Rectal smooth muscle tissue (tissue), 1 donor: ENCODE measurements at regions not wholly inside any gene's neighbourhood (a gene's known extent, or its start where the extent isn't known, plus 50 kb on each side); places are given as distances from the start of the nearest gene placed in this dataset.

Source experiments
- H3K27ac ChIP-seq: one replicate; pipeline ENCODE4 v1.7.0; 2013; ENCODE audit warnings: low read depth, low read length, inconsistent platforms
- H3K27me3 ChIP-seq: one replicate; pipeline ENCODE4 v1.7.0; 2013; ENCODE audit warnings: low read length; ENCODE audit not compliant: control insufficient read depth, insufficient read depth
- H3K36me3 ChIP-seq: one replicate; pipeline ENCODE4 v1.7.0; 2013; ENCODE audit warnings: low read length; ENCODE audit not compliant: control insufficient read depth, insufficient read depth
- H3K4me1 ChIP-seq: one replicate; pipeline ENCODE4 v1.7.0; 2013; ENCODE audit warnings: low read length; ENCODE audit not compliant: control insufficient read depth, insufficient read depth
- H3K4me3 ChIP-seq: one replicate; pipeline ENCODE4 v1.7.0; 2013; ENCODE audit warnings: low read length
- H3K9ac ChIP-seq: one replicate; pipeline ENCODE4 v1.7.0; 2013; ENCODE audit warnings: low read length

DNA sequence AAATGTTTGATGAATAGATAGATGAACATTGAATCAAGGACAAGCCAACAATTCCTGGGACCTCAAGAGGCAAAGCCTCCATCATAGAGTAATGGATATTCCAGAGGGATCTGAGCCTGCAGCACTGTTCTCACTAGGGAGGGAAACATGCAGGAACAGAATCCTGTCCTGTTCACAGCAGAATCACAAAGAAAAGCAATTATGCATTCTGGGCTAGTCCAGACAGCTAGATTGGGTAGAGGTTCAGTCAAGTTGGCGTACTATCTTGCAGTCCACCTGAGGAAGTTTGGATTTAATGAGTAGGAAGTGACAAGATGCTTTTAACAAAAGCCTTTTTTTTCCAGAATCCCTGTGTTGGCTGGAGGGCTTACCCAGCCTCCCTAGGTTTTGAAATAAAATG lies 314.5 kb upstream of the SEMA6D start:
- Histone ChIP-seq H3K4me3 (no peak overlapping the region), H3K27ac (no peak overlapping the region), H3K4me1 (no peaks in the 10 kb centered on the region), H3K9ac (no peak overlapping the region), H3K36me3 (no peaks in the 10 kb centered on the region), H3K27me3 (no peaks in the 10 kb centered on the region)

DNA sequence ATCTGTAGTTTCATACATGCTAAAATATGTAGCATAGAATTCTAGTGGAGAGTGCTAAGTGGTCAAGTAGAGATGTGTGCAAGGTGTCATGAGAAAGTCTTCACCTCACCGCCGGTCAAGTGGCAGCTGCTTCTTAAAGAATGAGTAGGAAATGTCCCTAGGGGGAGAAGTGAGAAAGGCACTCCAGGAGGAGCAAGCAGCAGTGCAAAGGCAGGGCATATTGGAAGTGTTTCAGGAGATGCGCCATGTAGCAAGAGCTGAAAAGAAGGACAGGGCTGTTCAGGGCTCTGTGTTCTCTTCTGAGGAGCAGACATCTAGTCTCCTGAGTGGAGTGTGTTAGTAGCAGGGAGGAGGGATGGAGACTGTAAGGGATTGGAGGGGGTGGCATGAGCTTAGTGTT lies 312.4 kb upstream of the SEMA6D start:
- no peaks in the 10 kb centered on the region for H3K27me3 ChIP-seq
- H3K4me3 ChIP-seq, result no peak overlapping the region
- no peak overlapping the region for H3K9ac ChIP-seq
- H3K4me1 ChIP-seq, result no peaks in the 10 kb centered on the region
- H3K27ac ChIP-seq, result no peak overlapping the region
- no peaks in the 10 kb centered on the region for H3K36me3 ChIP-seq

DNA sequence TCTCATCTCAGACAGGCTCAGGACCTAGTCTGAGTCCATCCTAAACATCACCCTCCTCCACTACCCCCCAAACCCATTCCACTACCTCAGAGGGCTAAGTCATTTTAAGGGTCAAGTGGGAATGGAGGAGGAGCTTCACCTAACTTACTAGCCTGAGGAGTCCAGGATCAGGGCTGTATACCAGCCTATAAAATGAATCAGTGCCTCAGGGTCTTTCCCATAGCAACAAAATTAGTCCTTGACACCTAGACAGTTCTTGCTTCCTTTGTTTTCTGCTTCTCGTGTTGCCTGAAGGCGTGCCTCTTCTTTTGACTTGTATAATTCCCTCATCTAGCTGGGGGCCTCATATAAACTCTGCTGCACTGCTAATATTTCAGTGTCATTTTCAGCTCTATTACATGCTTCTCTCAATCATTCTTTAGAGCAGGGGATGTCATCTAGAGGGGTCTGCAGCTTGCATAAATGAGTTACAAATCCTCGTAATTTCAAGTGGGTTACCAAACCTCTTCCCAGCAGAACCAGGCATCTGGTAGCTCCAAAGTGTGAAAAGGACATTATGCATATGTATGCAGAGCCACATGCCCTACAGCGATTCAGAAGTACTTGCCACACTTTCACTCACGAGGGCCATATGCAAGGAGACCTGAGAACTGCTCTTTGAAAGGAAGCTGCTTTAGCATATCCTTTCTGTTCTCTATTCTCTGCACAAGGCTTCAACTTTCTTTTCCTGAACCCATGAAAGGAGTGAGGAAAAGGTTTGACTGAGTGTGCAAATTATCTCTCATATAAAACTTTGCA lies 311.7 kb upstream of the SEMA6D start:
- Histone ChIP-seq H3K4me1 (no peaks in the 10 kb centered on the region), H3K36me3 (no peaks in the 10 kb centered on the region), H3K4me3 (no peak overlapping the region), H3K9ac (no peak overlapping the region), H3K27ac (no peak overlapping the region), H3K27me3 (no peaks in the 10 kb centered on the region)

DNA sequence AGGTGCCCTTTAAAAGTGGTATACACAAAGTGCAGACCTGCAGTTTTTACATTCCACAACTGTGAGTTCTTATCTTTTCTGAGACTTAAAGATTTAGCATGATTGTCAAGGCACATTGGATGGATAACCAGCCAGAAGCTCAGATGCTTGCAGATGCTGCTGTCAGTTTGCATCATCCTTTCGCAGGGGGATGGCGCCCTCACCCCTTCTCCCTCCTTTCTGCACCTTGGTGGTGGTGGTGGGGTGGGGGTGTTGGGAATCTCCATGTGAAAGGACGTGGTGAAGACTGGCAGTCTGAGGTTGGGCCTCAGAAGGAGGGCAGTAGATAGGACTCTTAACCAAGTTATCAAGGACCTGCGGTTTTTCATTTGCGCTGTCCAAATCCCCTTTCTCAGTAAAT lies 309.6 kb upstream of the SEMA6D start:
- Histone ChIP-seq H3K36me3 (no peaks in the 10 kb centered on the region), H3K4me1 (no peaks in the 10 kb centered on the region), H3K27me3 (no peaks in the 10 kb centered on the region), H3K4me3 (no peak overlapping the region), H3K27ac (no peak overlapping the region), H3K9ac (no peak overlapping the region)

DNA sequence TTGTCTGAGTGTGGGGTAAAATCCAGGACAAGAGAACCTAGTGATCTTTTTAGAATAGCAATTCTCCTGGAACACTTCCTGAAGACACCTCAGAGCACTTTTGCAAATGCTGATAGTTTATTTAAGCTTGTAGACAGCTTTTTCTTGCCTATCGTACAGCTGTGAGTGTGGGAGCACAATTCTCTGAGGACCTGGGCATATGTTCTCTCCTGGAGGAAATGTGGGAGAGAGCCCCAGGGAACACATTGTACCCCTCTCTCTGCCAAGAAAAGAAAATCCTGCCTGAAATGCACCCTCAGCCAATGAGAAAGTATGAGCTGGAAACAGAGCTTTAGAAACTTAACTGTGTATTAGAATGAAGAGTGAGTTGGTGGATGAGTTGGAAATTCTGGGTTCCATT lies 308.3 kb upstream of the SEMA6D start:
- H3K4me3 ChIP-seq, result no peak overlapping the region
- H3K9ac ChIP-seq, result no peak overlapping the region

DNA sequence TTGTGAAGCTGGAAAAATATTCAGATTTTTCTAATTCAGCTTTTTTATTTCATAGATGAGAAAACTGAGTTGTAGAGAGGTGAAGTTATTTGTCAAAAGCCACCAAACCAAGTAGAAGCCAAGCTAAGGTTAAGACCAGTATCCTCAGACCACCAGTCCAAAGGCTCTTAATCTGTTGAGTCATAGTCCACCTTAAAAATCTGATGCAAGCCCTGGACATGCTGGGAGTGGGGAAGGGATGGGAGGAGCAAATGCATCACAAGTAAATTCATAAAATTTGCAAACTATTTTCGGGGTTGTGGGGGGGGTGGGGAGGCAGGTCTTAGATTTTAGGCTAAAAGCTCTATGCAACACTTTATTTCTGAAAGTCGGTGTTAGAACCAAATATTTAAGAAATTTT lies 307.7 kb upstream of the SEMA6D start:
- Histone ChIP-seq H3K9ac (no peak overlapping the region), H3K27ac (no peak overlapping the region), H3K27me3 (no peaks in the 10 kb centered on the region), H3K4me3 (no peak overlapping the region), H3K36me3 (no peaks in the 10 kb centered on the region), H3K4me1 (no peaks in the 10 kb centered on the region)

More for the DNA sequence above, 308.3 kb upstream of the SEMA6D start:
- no peak overlapping the region for H3K27ac ChIP-seq
- no peaks in the 10 kb centered on the region for H3K36me3 ChIP-seq
- no peaks in the 10 kb centered on the region for H3K4me1 ChIP-seq
- no peaks in the 10 kb centered on the region for H3K27me3 ChIP-seq

DNA sequence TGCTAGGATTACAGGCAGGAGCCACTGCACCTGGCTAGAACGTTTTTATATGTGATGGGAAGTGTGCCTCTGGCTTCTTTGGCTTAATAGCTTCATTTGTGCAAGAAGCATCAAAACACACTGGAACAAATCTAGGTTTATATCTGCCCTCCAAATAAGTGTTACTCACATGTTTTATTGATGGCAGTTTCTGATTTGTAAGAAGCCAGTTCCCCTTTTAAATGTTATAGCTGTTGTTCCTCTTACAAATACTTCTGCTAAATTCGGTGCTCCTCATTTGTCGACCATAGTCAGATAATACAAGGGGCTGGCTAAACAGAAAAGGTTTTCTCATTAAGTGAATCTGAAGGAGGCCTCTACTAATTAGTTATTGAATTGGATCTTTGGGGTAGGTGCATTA lies 307.1 kb upstream of the SEMA6D start:
- no peak overlapping the region for H3K4me3 ChIP-seq
- no peak overlapping the region for H3K27ac ChIP-seq
- H3K9ac ChIP-seq, result no peak overlapping the region
- H3K4me1 ChIP-seq, result no peaks in the 10 kb centered on the region
- H3K27me3 ChIP-seq, result no peaks in the 10 kb centered on the region
- no peaks in the 10 kb centered on the region for H3K36me3 ChIP-seq

DNA sequence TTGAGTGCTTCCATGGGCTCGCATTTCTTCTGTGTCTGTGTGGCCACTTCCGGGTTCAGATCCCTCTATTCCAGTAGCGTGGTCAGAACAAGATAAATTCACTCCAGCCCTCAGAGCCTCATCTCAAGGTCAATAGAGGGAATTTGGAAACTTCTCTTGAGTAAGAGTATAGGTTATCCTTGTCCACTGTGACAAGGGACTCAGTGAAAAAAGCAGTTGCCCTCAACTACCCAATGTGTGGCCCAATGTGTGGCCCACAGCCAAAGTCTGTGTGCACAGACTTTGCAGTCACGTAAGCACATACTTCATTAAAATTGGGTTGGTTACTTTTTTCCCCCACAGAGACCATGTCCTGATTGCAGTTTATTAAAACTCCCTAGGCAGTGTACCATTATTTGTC lies 305.6 kb upstream of the SEMA6D start:
- H3K27me3 ChIP-seq, result no peaks in the 10 kb centered on the region
- no peaks in the 10 kb centered on the region for H3K36me3 ChIP-seq
- H3K4me3 ChIP-seq, result no peak overlapping the region
- H3K27ac ChIP-seq, result no peak overlapping the region
- H3K4me1 ChIP-seq, result no peaks in the 10 kb centered on the region
- no peak overlapping the region for H3K9ac ChIP-seq

DNA sequence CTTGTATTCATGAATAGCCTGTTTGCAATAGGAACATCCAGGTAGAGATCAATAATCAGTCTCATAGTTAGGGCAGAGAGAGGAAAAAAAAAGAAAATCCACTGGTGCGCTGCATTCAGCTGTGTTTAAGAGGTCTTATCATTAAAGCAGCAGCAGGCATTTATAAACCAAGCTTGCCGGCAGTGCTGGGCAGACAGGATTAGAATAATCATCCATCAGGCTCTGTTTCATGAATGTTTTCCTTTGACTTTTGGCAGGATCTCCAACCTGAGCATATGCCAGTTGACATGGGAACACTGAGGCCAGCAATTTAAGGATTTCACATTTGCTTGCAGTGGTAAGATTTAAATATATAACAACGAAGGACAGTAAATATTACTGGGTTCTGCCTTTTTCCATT lies 305.2 kb upstream of the SEMA6D start:
- Histone ChIP-seq H3K36me3 (no peaks in the 10 kb centered on the region), H3K4me3 (no peak overlapping the region), H3K27ac (no peak overlapping the region), H3K4me1 (no peaks in the 10 kb centered on the region), H3K27me3 (no peaks in the 10 kb centered on the region), H3K9ac (no peak overlapping the region)

DNA sequence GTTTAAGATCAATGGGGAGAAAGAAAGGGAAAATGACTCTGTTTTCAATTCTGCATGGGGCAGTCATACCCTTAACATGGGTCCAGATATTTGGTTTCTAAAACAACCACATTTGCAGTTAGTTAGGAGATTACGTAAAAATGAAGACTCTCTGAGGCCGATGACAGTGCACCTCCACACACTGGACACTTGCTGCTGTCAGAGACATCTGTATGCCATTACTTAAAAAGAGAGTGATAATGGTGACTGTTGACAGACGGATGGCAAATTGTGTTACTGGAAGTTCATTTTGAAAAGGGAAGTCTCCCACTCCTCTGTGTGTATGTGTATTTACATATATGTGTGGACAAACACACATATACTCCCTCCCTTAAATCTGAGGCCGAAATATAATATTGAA lies 304.5 kb upstream of the SEMA6D start:
- Histone ChIP-seq H3K27ac (no peak overlapping the region), H3K27me3 (no peaks in the 10 kb centered on the region), H3K4me3 (no peak overlapping the region), H3K4me1 (no peaks in the 10 kb centered on the region), H3K9ac (no peak overlapping the region), H3K36me3 (no peaks in the 10 kb centered on the region)

DNA sequence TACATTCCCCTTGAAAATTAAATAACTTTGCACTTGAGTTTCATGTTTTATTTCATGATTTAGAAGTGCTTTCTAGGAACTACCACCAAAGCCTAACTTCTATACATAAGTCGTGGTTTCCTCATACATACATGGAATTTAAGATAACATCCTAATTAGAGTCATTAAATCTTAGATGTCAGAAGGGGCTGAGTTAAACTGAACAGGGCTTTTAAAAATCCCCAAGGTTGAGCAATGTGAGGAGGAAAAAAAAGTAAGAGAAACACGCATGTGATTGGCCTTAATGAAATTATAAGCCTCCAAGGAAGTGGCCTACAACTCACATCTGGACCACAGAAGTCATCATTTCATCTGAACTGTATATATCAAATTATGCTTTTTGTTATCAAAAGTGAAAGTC lies 303.1 kb upstream of the SEMA6D start:
- H3K9ac ChIP-seq, result no peak overlapping the region

DNA sequence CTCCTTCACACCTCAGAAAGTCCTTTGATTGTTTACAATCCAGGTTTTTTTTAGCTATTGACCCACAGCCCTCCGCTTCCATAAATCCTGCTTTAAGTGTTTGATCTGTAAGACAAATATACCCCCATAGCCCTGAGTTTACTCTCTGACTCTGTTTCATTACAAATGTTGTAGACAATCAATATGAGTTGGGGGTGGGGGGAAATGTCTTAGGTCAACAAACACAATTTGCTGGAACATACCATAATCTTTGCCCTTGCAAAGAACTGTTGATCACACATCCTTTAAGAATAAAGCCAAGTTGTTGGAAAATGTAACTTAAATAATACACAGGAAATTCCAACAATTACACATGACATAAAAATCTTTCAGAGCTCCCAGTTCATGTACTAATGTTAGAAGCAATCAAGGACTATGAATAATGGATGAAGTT lies 301.8 kb upstream of the SEMA6D start:
- Histone ChIP-seq H3K4me3 (no peak overlapping the region), H3K36me3 (no peaks in the 10 kb centered on the region), H3K27ac (no peak overlapping the region), H3K27me3 (no peaks in the 10 kb centered on the region), H3K4me1 (no peaks in the 10 kb centered on the region), H3K9ac (no peak overlapping the region)

More for the DNA sequence above, 303.1 kb upstream of the SEMA6D start:
- no peaks in the 10 kb centered on the region for H3K4me1 ChIP-seq
- no peaks in the 10 kb centered on the region for H3K27me3 ChIP-seq
- H3K27ac ChIP-seq, result no peak overlapping the region
- H3K4me3 ChIP-seq, result no peak overlapping the region
- no peaks in the 10 kb centered on the region for H3K36me3 ChIP-seq

DNA sequence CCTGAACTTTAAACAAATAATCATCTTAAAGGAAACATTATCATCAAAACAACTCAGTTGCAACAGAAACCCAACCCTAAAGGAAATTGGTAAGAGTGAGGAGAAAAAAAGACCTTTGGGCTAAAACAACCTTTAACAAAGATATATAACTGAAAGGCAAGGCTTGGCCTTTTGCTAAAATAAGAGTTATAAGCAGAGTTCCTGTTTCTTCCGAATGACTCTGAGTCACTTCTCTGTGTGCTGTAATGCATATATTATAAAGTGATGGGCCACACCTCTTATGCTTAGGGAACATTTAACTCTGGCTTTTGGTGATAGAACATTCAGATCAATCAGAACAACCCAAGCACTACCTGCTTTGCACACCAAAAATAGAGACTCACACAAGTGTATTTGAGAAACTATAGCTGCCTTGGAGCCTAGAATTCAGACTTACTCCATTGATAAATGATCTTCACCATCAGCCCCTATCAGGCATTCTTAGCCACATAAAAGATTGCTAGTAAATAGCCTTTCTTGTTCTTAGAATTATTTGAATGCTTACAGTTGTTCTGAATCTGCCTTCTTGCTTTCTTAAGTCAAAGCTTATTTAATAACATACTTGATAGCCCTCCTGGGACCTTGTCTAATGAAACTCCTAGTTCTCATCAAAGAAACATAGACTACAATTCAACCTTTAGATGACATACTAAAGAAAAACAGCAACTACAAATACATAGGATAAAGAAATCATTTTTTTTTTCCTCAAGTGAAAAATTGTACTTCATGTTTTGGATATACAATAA lies 294.2 kb upstream of the SEMA6D start:
- Histone ChIP-seq H3K4me3 (no peak overlapping the region), H3K36me3 (no peaks in the 10 kb centered on the region), H3K27ac (no peak overlapping the region), H3K9ac (no peak overlapping the region), H3K4me1 (no peaks in the 10 kb centered on the region), H3K27me3 (no peaks in the 10 kb centered on the region)
